IMR-90 (cell line): ENCODE measurements at regions not wholly inside any gene's neighbourhood (a gene's known extent, or its start where the extent isn't known, plus 50 kb on each side); places are given as distances from the start of the nearest gene placed in this dataset.

Experiments used
- ATAC-seq: fragments of 200-7000 bp; cut with Tn5 transposase; 2 replicates; pipeline ENCODE4 v1.9.1; 2020; ENCODE audit warnings: low read depth, mild to moderate bottlenecking, moderate library complexity
- BruUV-seq: library from RNA; stranded (reverse); fragments of 400-500 nt; replicated peaks from 2 replicates; lab custom pipeline; 2021; lab: Mats Ljungman, UMichigan
- CTCF ChIA-PET: fragments of 300-600 bp; formaldehyde crosslinking; extraction: SDS; loops from one replicate; lab custom pipeline; 2021; ENCODE audit warnings: antibody characterized with exemption; lab: Yijun Ruan, JAX
- POLR2A ChIA-PET: fragments of 300-600 bp; sonication (Branson Sonifier 250); formaldehyde crosslinking; loops from one replicate; lab custom pipeline; 2022; ENCODE audit warnings: antibody characterized with exemption; ENCODE audit not compliant: unreplicated experiment; lab: Charles Lee
- DNase-seq: peaks from one replicate; pipeline ENCODE4 v3.0.0; 2013
- H2AFZ ChIP-seq: replicated peaks from 2 replicates; pipeline ENCODE3; 2013; ENCODE audit warnings: low read length, mild to moderate bottlenecking; ENCODE audit not compliant: poor library complexity
- H2AK5ac ChIP-seq: 2 replicates; pipeline ENCODE4 v1.6.1; 2013; ENCODE audit warnings: low read depth, low read length, inconsistent platforms
- H2AK9ac ChIP-seq: replicated peaks from 2 replicates; pipeline ENCODE3; 2013; ENCODE audit warnings: mild to moderate bottlenecking, low read depth, low read length, moderate library complexity; ENCODE audit not compliant: poor library complexity
- H2BK120ac ChIP-seq: 2 replicates; pipeline ENCODE4 v1.6.1; 2013; ENCODE audit warnings: low read depth, low read length, inconsistent platforms
- H2BK15ac ChIP-seq: 3 replicates; pipeline ENCODE4 v1.6.1; 2013; ENCODE audit warnings: low read depth, low read length, inconsistent platforms
- H2BK20ac ChIP-seq: 2 replicates; pipeline ENCODE4 v1.6.1; 2013; ENCODE audit warnings: low read depth, mild to moderate bottlenecking, inconsistent platforms, low read length, moderate library complexity
- H2BK5ac ChIP-seq: 2 replicates; pipeline ENCODE4 v1.6.1; 2013; ENCODE audit warnings: mild to moderate bottlenecking, low read depth, low read length, inconsistent platforms; ENCODE audit not compliant: poor library complexity, severe bottlenecking
- H3K14ac ChIP-seq: replicated peaks from 2 replicates; pipeline ENCODE4 v1.6.1; 2013; ENCODE audit warnings: low read depth, low read length, inconsistent platforms
- H3K18ac ChIP-seq: 2 replicates; pipeline ENCODE4 v1.6.1; 2013; ENCODE audit warnings: low read depth, low read length, control low read depth
- H3K23ac ChIP-seq: 2 replicates; pipeline ENCODE4 v1.6.1; 2013; ENCODE audit warnings: low read depth, low read length, inconsistent platforms
- H3K27ac ChIP-seq: 2 replicates; pipeline ENCODE4 v1.5.1; 2013; ENCODE audit warnings: mild to moderate bottlenecking, control low read depth, low read length; ENCODE audit not compliant: insufficient read depth
- H3K27me3 ChIP-seq: 2 replicates; pipeline ENCODE4 v1.6.1; 2013; ENCODE audit warnings: low read length; ENCODE audit not compliant: control insufficient read depth, insufficient read depth
- H3K36me3 ChIP-seq: 2 replicates; pipeline ENCODE4 v1.6.1; 2013; ENCODE audit warnings: low read length, mixed read lengths; ENCODE audit not compliant: control insufficient read depth, insufficient read depth
- H3K4ac ChIP-seq: 2 replicates; pipeline ENCODE4 v1.6.1; 2013; ENCODE audit warnings: low read depth, low read length, inconsistent platforms
- H3K4me1 ChIP-seq: 2 replicates; pipeline ENCODE4 v1.6.1; 2013; ENCODE audit warnings: low read length, mixed read lengths; ENCODE audit not compliant: control insufficient read depth, insufficient read depth
- H3K4me2 ChIP-seq: 2 replicates; pipeline ENCODE4 v1.6.1; 2013; ENCODE audit warnings: low read depth, mild to moderate bottlenecking, control low read depth, low read length, moderate library complexity
- H3K4me3 ChIP-seq: 2 replicates; pipeline ENCODE4 v1.5.1; 2013; ENCODE audit warnings: low read depth, mild to moderate bottlenecking, control low read depth, low read length, moderate library complexity; ENCODE audit not compliant: insufficient read depth
- H3K56ac ChIP-seq: 2 replicates; pipeline ENCODE4 v1.6.1; 2013; ENCODE audit warnings: low read length, inconsistent platforms; ENCODE audit not compliant: insufficient read depth; ENCODE audit errors: extremely low read depth
- H3K79me1 ChIP-seq, 2 experiments: 2 replicates each; pipeline ENCODE4 v1.6.1; 2013; ENCODE audit warnings: low read length in 2 of 2, inconsistent platforms in 1 of 2, low read depth in 1 of 2
- H3K9ac ChIP-seq: 2 replicates; pipeline ENCODE4 v1.6.1; 2013; ENCODE audit warnings: low read depth, low read length, control low read depth
- H3K9me1 ChIP-seq: 2 replicates; pipeline ENCODE4 v1.6.1; 2013; ENCODE audit warnings: low read length, inconsistent platforms; ENCODE audit not compliant: insufficient read depth
- H3K9me3 ChIP-seq: 2 replicates; pipeline ENCODE4 v1.6.1; 2013; ENCODE audit warnings: low read length; ENCODE audit not compliant: control insufficient read depth, insufficient read depth
- H4K20me1 ChIP-seq: 2 replicates; pipeline ENCODE4 v1.6.1; 2013; ENCODE audit warnings: low read length, inconsistent platforms; ENCODE audit not compliant: insufficient read depth
- H4K5ac ChIP-seq: 2 replicates; pipeline ENCODE4 v1.6.1; 2013; ENCODE audit warnings: mild to moderate bottlenecking, low read depth, low read length, control low read depth
- H4K8ac ChIP-seq, 2 experiments: 2 replicates each; pipeline ENCODE4 v1.6.1; 2013; ENCODE audit warnings: low read depth in 2 of 2, low read length in 2 of 2, control low read depth in 1 of 2, inconsistent platforms in 1 of 2
- H4K91ac ChIP-seq: 2 replicates; pipeline ENCODE4 v1.6.1; 2013; ENCODE audit warnings: low read depth, low read length, inconsistent platforms; ENCODE audit not compliant: insufficient read depth
- BHLHE40 ChIP-seq: fragments of 150-350 bp; IDR thresholded peaks from 2 replicates; pipeline ENCODE4 v1.6.1; 2016; ENCODE audit warnings: mild to moderate bottlenecking, low read depth, low read length
- CEBPB ChIP-seq: IDR thresholded peaks from 2 replicates; pipeline ENCODE4 v1.6.1; 2012; ENCODE audit warnings: low read depth, low read length, improper control_type of control experiment
- CHD1 ChIP-seq: IDR thresholded peaks from 2 replicates; pipeline ENCODE4 v1.6.1; 2012; ENCODE audit warnings: low read depth, low read length, improper control_type of control experiment
- FOS ChIP-seq: fragments of 150-350 bp; IDR thresholded peaks from 2 replicates; pipeline ENCODE4 v1.6.1; 2016; ENCODE audit warnings: low read depth, low read length
- MAFK ChIP-seq: IDR thresholded peaks from 2 replicates; pipeline ENCODE4 v1.6.1; 2012; ENCODE audit warnings: low read depth, low read length, improper control_type of control experiment
- NFE2L2 ChIP-seq: fragments of 150-350 bp; IDR thresholded peaks from 2 replicates; pipeline ENCODE4 v1.6.1; 2016; ENCODE audit warnings: low read depth, mild to moderate bottlenecking, low read length
- POLR2A ChIP-seq: IDR thresholded peaks from 2 replicates; pipeline ENCODE4 v1.6.1; 2012; ENCODE audit warnings: mild to moderate bottlenecking, low read depth, low read length
- RAD21 ChIP-seq: IDR thresholded peaks from 2 replicates; pipeline ENCODE4 v1.6.1; 2012; ENCODE audit warnings: low read length, improper control_type of control experiment
- RCOR1 ChIP-seq: IDR thresholded peaks from 2 replicates; pipeline ENCODE4 v1.6.1; 2012; ENCODE audit warnings: mild to moderate bottlenecking, low read length, improper control_type of control experiment; ENCODE audit not compliant: insufficient replicate concordance
- RFX5 ChIP-seq: IDR thresholded peaks from 2 replicates; pipeline ENCODE4 v1.8.0; 2012; ENCODE audit warnings: low read depth, mild to moderate bottlenecking, low read length, moderate library complexity
- SMC3 ChIP-seq: fragments of 150-350 bp; IDR thresholded peaks from 2 replicates; pipeline ENCODE4 v1.6.1; 2016; ENCODE audit warnings: low read depth, mild to moderate bottlenecking, antibody characterized with exemption, low read length, moderate library complexity
- WGBS, 2 experiments: methylation state at CpG; one replicate each; pipeline versions ENCODE4 v1.1.5 to v1.1.7; 2013; ENCODE audit warnings: missing lambda C conversion rate in 2 of 2; ENCODE audit not compliant: insufficient read length in 1 of 2; ENCODE audit errors: extremely low coverage in 2 of 2; 5-methylcytosine and 5-hydroxymethylcytosine counted together
- dilution Hi-C: fragments of 300-500 bp; cut with HindIII; formaldehyde crosslinking; loops from one replicate; pipeline ENCODE4 v1.14.3; 2018; ENCODE audit warnings: low sequenced_read_pairs; ENCODE audit not compliant: unreplicated experiment
- in situ Hi-C: fragments of 300-500 bp; cut with MboI; formaldehyde crosslinking; loops from 3 replicates; pipeline ENCODE4 v1.14.3; 2019; ENCODE audit warnings: low sequenced_read_pairs, inconsistent platforms, mixed read lengths
- intact Hi-C: fragments of 100-400 bp; cut with micrococcal nuclease; formaldehyde crosslinking; loops from 2 replicates; pipeline ENCODE4 v1.10.0; 2022
- TF ChIP-seq, protein P1 (sequence below): conservative IDR thresholded peaks from 2 replicates; pipeline ENCODE4 v1.5.1; 2012; ENCODE audit warnings: mild to moderate bottlenecking, low read depth, low read length, improper control_type of control experiment
- TF ChIP-seq, protein P2 (sequence below): fragments of 150-350 bp; IDR thresholded peaks from 2 replicates; pipeline ENCODE4 v1.6.1; 2016; ENCODE audit warnings: low read depth, mild to moderate bottlenecking, low read length, moderate library complexity, borderline replicate concordance

DNA sequence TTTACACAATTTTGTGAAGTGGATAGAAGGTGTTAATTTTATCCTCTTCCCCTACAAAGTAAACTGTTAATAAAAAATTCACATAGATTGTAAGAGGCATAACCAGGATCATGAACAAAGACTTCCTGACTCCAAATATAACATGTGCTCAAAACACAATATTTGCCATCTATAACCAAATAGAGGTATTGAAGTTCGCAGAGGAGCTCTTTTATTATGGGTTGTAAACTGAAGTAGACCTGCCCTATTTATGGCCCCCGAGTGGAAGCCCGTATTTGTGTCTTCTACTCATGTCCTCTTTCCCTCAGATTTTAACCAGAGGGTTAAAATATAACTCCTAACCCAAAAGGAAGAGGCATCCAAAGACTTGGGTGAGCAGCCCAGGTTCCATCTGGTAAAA is 285.6 kb upstream of the COL8A1 start:
- no peak overlapping the region for H4K5ac ChIP-seq
- intact Hi-C loops (no loop called here), dilution Hi-C loops (no loop called here), in situ Hi-C loops (no loop called here)
- no peak overlapping the region for H3K18ac ChIP-seq
- no peaks in the 10 kb centered on the region for H3K4me1 ChIP-seq
- H3K36me3 ChIP-seq = no peaks in the 10 kb centered on the region
- no peak overlapping the region for H3K14ac ChIP-seq
- H2BK20ac ChIP-seq = no peak overlapping the region
- no peaks in the 10 kb centered on the region for H3K79me1 ChIP-seq
- H4K91ac ChIP-seq = no peak overlapping the region
- no peak overlapping the region for H3K4me3 ChIP-seq
- no peak overlapping the region for H2AFZ ChIP-seq
- H3K23ac ChIP-seq = no peak overlapping the region
- no peak for DNase-seq
- H3K4ac ChIP-seq = no peak overlapping the region
- no peak overlapping the region for H3K56ac ChIP-seq
- no peak overlapping the region for H2BK120ac ChIP-seq
- WGBS, 2 experiments = no CpG with 5 or more reads among the region's 3 CpGs
- H3K27ac ChIP-seq = no peak overlapping the region
- no TSS peak for BruUV-seq
- no peak for ATAC-seq
- H3K9ac ChIP-seq = no peak overlapping the region
- no peak overlapping the region for H3K4me2 ChIP-seq
- no peaks in the 10 kb centered on the region for H3K27me3 ChIP-seq
- no peaks in the 10 kb centered on the region for H3K9me3 ChIP-seq
- ChIA-PET POLR2A (no interaction called here), CTCF (no interaction called here)
- H4K8ac ChIP-seq = no peak overlapping the region
- TF ChIP-seq BHLHE40 (no peak), POLR2A (no peak), RFX5 (no peak), FOS (no peak), CHD1 (no peak), SMC3 (no peak), RAD21 (no peak), MAFK (no peak), RCOR1 (no peak), NFE2L2 (no peak), CEBPB (no peak)
- TF ChIP-seq, protein P1, sequence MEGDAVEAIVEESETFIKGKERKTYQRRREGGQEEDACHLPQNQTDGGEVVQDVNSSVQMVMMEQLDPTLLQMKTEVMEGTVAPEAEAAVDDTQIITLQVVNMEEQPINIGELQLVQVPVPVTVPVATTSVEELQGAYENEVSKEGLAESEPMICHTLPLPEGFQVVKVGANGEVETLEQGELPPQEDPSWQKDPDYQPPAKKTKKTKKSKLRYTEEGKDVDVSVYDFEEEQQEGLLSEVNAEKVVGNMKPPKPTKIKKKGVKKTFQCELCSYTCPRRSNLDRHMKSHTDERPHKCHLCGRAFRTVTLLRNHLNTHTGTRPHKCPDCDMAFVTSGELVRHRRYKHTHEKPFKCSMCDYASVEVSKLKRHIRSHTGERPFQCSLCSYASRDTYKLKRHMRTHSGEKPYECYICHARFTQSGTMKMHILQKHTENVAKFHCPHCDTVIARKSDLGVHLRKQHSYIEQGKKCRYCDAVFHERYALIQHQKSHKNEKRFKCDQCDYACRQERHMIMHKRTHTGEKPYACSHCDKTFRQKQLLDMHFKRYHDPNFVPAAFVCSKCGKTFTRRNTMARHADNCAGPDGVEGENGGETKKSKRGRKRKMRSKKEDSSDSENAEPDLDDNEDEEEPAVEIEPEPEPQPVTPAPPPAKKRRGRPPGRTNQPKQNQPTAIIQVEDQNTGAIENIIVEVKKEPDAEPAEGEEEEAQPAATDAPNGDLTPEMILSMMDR = no peak
- TF ChIP-seq, protein P2, sequence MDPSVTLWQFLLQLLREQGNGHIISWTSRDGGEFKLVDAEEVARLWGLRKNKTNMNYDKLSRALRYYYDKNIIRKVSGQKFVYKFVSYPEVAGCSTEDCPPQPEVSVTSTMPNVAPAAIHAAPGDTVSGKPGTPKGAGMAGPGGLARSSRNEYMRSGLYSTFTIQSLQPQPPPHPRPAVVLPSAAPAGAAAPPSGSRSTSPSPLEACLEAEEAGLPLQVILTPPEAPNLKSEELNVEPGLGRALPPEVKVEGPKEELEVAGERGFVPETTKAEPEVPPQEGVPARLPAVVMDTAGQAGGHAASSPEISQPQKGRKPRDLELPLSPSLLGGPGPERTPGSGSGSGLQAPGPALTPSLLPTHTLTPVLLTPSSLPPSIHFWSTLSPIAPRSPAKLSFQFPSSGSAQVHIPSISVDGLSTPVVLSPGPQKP = no peak
- H4K20me1 ChIP-seq = no peaks in the 10 kb centered on the region
- no peak overlapping the region for H2BK5ac ChIP-seq
- H2BK15ac ChIP-seq = no peak overlapping the region
- H3K9me1 ChIP-seq = no peaks in the 10 kb centered on the region
- no peak overlapping the region for H2AK9ac ChIP-seq
- H2AK5ac ChIP-seq = no peak overlapping the region
